ENCODE measurements at regions not wholly inside any gene's neighbourhood (a gene's known extent, or its start where the extent isn't known, plus 50 kb on each side); places are given as distances from the start of the nearest gene placed in this dataset.

GRCh38 chr1:9426291-9426711 lies 113.0 kb upstream of the SLC25A33 start:
- H3K27ac Mint-ChIP-seq, result peak overlapping the region; percentile 98
- TF ChIP-seq EZH2 (IDR thresholded peaks at IDR 0.05; ENCODE audit: borderline replicate concordance, insufficient read depth, low read depth, low read length, poor library complexity, severe bottlenecking) (no peak), CTCF (IDR thresholded peaks at IDR 0.05) (no peak)
- POLR2A ChIA-PET, result interaction anchor here (0.6 to 6.7 kb wide), 7 partner anchors 8 to 329 kb away, joined by 3 to 66 read pairs (median 7); no protein-coding TSS in a partner anchor
- Histone ChIP-seq H2AFZ (ENCODE audit: insufficient read depth, low read depth, low read length, poor library complexity, severe bottlenecking) (peak overlapping the region; percentile 23), H3K79me2 (ENCODE audit: control insufficient read depth, insufficient read depth, low read length) (peaks cover 3% of the 10 kb centered on the region), H3K9ac (ENCODE audit: low read length) (peak overlapping the region; percentile 28), H3K36me3 (replicated peaks in 1 of 2; ENCODE audit: control extremely low read depth in 1 of 2, control insufficient read depth in 1 of 2, extremely low read depth in 1 of 2, insufficient read depth in 2 of 2, low read length in 1 of 2) (no peaks in the 10 kb centered on the region), H3K27ac (ENCODE audit: low read length in 2 of 2) (peak overlapping the region; percentile 83 to 95), H3K27me3 (replicated peaks in 1 of 4; ENCODE audit: control extremely low read depth in 1 of 4, control insufficient read depth in 3 of 4, insufficient read depth in 4 of 4, low read length in 3 of 4) (no peaks in the 10 kb centered on the region), H3K4me3 (ENCODE audit: control extremely low read depth in 1 of 5, extremely low read depth in 1 of 5, insufficient read depth in 1 of 5, low read depth in 2 of 5, low read length in 4 of 5) (peak overlapping the region in 3 of 5 experiments; percentile 18 to 33 (median 23)), H3K4me1 (ENCODE audit: control insufficient read depth in 2 of 2, insufficient read depth in 2 of 2, low read length in 2 of 2) (peaks cover 70 to 80% of the 10 kb centered on the region in 2 donors), H3K9me3 (ENCODE audit: control extremely low read depth in 1 of 3, control insufficient read depth in 2 of 3, insufficient read depth in 1 of 3, low read length in 2 of 3) (peaks cover 0 to 18% (median 6%) of the 10 kb centered on the region in 3 donors), H4K20me1 (ENCODE audit: control insufficient read depth, insufficient read depth, low read length, poor library complexity, severe bottlenecking) (no peaks in the 10 kb centered on the region), H3K4me2 (replicated peaks; ENCODE audit: low read depth, low read length, poor library complexity, severe bottlenecking) (peak overlapping the region; percentile 66)
- CTCF ChIA-PET, result interaction anchor here (0.5 to 3.4 kb wide), 14 partner anchors 9 to 307 kb away, joined by 3 to 25 read pairs (median 4); no protein-coding TSS in a partner anchor
- ATAC-seq (ENCODE audit: low read depth) (peak; percentile 66), DNase-seq (peak; percentile 95)
- 0% methylated on average over 10 of the region's 13 CpGs for whole genome bisulfite sequencing (ENCODE audit: insufficient coverage)
- peaks cover 75% of the 10 kb centered on the region for H3K4me1 Mint-ChIP-seq
- H3K27me3 Mint-ChIP-seq, result no peaks in the 10 kb centered on the region
- intact Hi-C loops (cut with micrococcal nuclease), result loop anchor here (1.0 to 5.0 kb wide), 6 partner anchors 13 to 1046 kb away; partner anchors contain the start of genes CTNNBIP1, DFFA, PEX14 and SLC25A33
- peak overlapping the region; percentile 87 for H3K4me3 Mint-ChIP-seq
- H3K9me3 Mint-ChIP-seq (ENCODE audit: insufficient read depth), result no peaks in the 10 kb centered on the region

GRCh38 chr1:9427388-9427787 lies 111.9 kb upstream of the SLC25A33 start:
- no peaks in the 10 kb centered on the region for H3K27me3 Mint-ChIP-seq
- H3K9ac ChIP-seq (ENCODE audit: low read length), result no peak overlapping the region
- H4K20me1 ChIP-seq (ENCODE audit: control insufficient read depth, insufficient read depth, low read length, poor library complexity, severe bottlenecking), result no peaks in the 10 kb centered on the region
- H3K4me1 Mint-ChIP-seq, result peaks cover 67% of the 10 kb centered on the region
- H3K4me3 Mint-ChIP-seq, result peak overlapping the region; percentile 32
- no peak overlapping the region for H2AFZ ChIP-seq (ENCODE audit: insufficient read depth, low read depth, low read length, poor library complexity, severe bottlenecking)
- POLR2A ChIA-PET, result interaction anchor here (2.1 to 6.7 kb wide), 3 partner anchors 13 to 137 kb away, joined by 7 to 66 read pairs (median 7); no protein-coding TSS in a partner anchor
- H3K36me3 ChIP-seq (replicated peaks in 1 of 2; ENCODE audit: control extremely low read depth in 1 of 2, control insufficient read depth in 1 of 2, extremely low read depth in 1 of 2, insufficient read depth in 2 of 2, low read length in 1 of 2), result no peaks in the 10 kb centered on the region
- H3K9me3 Mint-ChIP-seq (ENCODE audit: insufficient read depth), result no peaks in the 10 kb centered on the region
- TF ChIP-seq CTCF (IDR thresholded peaks at IDR 0.05) (no peak), EZH2 (IDR thresholded peaks at IDR 0.05; ENCODE audit: borderline replicate concordance, insufficient read depth, low read depth, low read length, poor library complexity, severe bottlenecking) (no peak)
- peaks cover 0 to 11% (median 6%) of the 10 kb centered on the region in 3 donors for H3K9me3 ChIP-seq (ENCODE audit: control extremely low read depth in 1 of 3, control insufficient read depth in 2 of 3, insufficient read depth in 1 of 3, low read length in 2 of 3)
- DNase-seq (no peak), ATAC-seq (ENCODE audit: low read depth) (no peak)
- no peaks in the 10 kb centered on the region for H3K27me3 ChIP-seq (replicated peaks in 1 of 4; ENCODE audit: control extremely low read depth in 1 of 4, control insufficient read depth in 3 of 4, insufficient read depth in 4 of 4, low read length in 3 of 4)
- CTCF ChIA-PET, result interaction anchor here (1.0 to 3.4 kb wide), 4 partner anchors 14 to 138 kb away, joined by 5 to 25 read pairs (median 12); no protein-coding TSS in a partner anchor
- H3K4me3 ChIP-seq (ENCODE audit: control extremely low read depth in 1 of 5, extremely low read depth in 1 of 5, insufficient read depth in 1 of 5, low read depth in 2 of 5, low read length in 4 of 5), result no peak overlapping the region
- H3K27ac ChIP-seq (ENCODE audit: low read length in 2 of 2), result peak overlapping the region in 1 of 2 donors; percentile 95
- WGBS (ENCODE audit: insufficient coverage), result no CpG with 5 or more reads among the region's 2 CpGs
- intact Hi-C loops (cut with micrococcal nuclease), result loop anchor here (5.0 kb wide), 3 partner anchors 110 to 1045 kb away; partner anchors contain the start of genes CTNNBIP1, DFFA, PEX14 and SLC25A33
- peaks cover 62 to 69% of the 10 kb centered on the region in 2 donors for H3K4me1 ChIP-seq (ENCODE audit: control insufficient read depth in 2 of 2, insufficient read depth in 2 of 2, low read length in 2 of 2)
- no peak overlapping the region for H3K4me2 ChIP-seq (replicated peaks; ENCODE audit: low read depth, low read length, poor library complexity, severe bottlenecking)
- H3K27ac Mint-ChIP-seq, result peak overlapping the region; percentile 89
- H3K79me2 ChIP-seq (ENCODE audit: control insufficient read depth, insufficient read depth, low read length), result peaks cover 3% of the 10 kb centered on the region
